CD4-positive, alpha-beta T cell treated with Interleukin-2 at 100 ng/mL for 4 hours (primary cell): ENCODE measurements at regions not wholly inside any gene's neighbourhood (a gene's known extent, or its start where the extent isn't known, plus 50 kb on each side); places are given as distances from the start of the nearest gene placed in this dataset.

Source experiments
- DNase-seq: peaks from one replicate; pipeline ENCODE4 v3.0.0-alpha.2; 2020; ENCODE audit warnings: low spot score

- DNase-seq: no peak
These were observed 116.5 kb upstream of the NAV2 start for GRCh38 chr11:19595840-19596751.

GRCh38 chr11:19595499-19595839 lies 117.2 kb upstream of the NAV2 start:
- DNase-seq: no peak

GRCh38 chr11:19594326-19594725 lies 118.3 kb upstream of the NAV2 start:
- DNase-seq: no peak

GRCh38 chr11:19592842-19593241 lies 119.8 kb upstream of the NAV2 start:
- no peak for DNase-seq

GRCh38 chr11:19589567-19590260 lies 122.9 kb upstream of the NAV2 start:
- DNase-seq: no peak

- no peak for DNase-seq
These were observed 124.7 kb upstream of the NAV2 start for GRCh38 chr11:19587979-19588378.

- no peak for DNase-seq
These were observed 132.0 kb upstream of the NAV2 start for GRCh38 chr11:19580646-19581045.

- DNase-seq: no peak
These were observed 132.7 kb upstream of the NAV2 start for GRCh38 chr11:19579957-19580356.

GRCh38 chr11:19578871-19579270 lies 133.8 kb upstream of the NAV2 start:
- DNase-seq: no peak

- no peak for DNase-seq
These were observed 134.5 kb upstream of the NAV2 start for GRCh38 chr11:19577976-19578619.

GRCh38 chr11:19577391-19577975 lies 135.2 kb upstream of the NAV2 start:
- DNase-seq: no peak

GRCh38 chr11:19576903-19577302 lies 135.7 kb upstream of the NAV2 start:
- no peak for DNase-seq

GRCh38 chr11:19576054-19576453 lies 136.6 kb upstream of the NAV2 start:
- no peak for DNase-seq

- DNase-seq: no peak
These were observed 137.7 kb upstream of the NAV2 start for GRCh38 chr11:19574916-19575315.

- no peak for DNase-seq
These were observed 139.0 kb upstream of the NAV2 start for GRCh38 chr11:19573666-19574065.

- no peak for DNase-seq
These were observed 140.7 kb upstream of the NAV2 start for GRCh38 chr11:19571906-19572305.

GRCh38 chr11:19570889-19571288 lies 141.7 kb upstream of the NAV2 start:
- DNase-seq: no peak

GRCh38 chr11:19567996-19568395 lies 144.6 kb upstream of the NAV2 start:
- no peak for DNase-seq

- no peak for DNase-seq
These were observed 145.9 kb upstream of the NAV2 start for GRCh38 chr11:19566583-19567379.

GRCh38 chr11:19565639-19566038 lies 147.0 kb upstream of the NAV2 start:
- DNase-seq: no peak

- no peak for DNase-seq
These were observed 150.5 kb upstream of the NAV2 start for GRCh38 chr11:19562156-19562555.

GRCh38 chr11:19561011-19561410 lies 151.6 kb upstream of the NAV2 start:
- DNase-seq: no peak
